Endothelial cell (in vitro differentiated cells): ENCODE measurements at regions not wholly inside any gene's neighbourhood (a gene's known extent, or its start where the extent isn't known, plus 50 kb on each side); places are given as distances from the start of the nearest gene placed in this dataset.

ENCODE experiments used
- DNase-seq: peaks from one replicate; pipeline ENCODE4 v3.0.0; 2021; ENCODE audit warnings: low spot score
- H3K27ac Mint-ChIP-seq: one replicate; pipeline ENCODE4 v1.8.0; 2021; ENCODE audit warnings: mixed read lengths, inconsistent platforms; ENCODE audit not compliant: unreplicated experiment
- H3K27me3 Mint-ChIP-seq: one replicate; pipeline ENCODE4 v1.8.0; 2021; ENCODE audit warnings: mild to moderate bottlenecking, moderate library complexity, mixed read lengths, inconsistent platforms; ENCODE audit not compliant: unreplicated experiment
- H3K36me3 Mint-ChIP-seq: one replicate; pipeline ENCODE4 v1.8.0; 2021; ENCODE audit warnings: mild to moderate bottlenecking, low read depth, mixed read lengths, inconsistent platforms; ENCODE audit not compliant: unreplicated experiment
- H3K4me1 Mint-ChIP-seq: one replicate; pipeline ENCODE4 v1.8.0; 2021; ENCODE audit warnings: mild to moderate bottlenecking, mixed read lengths, inconsistent platforms; ENCODE audit not compliant: unreplicated experiment
- H3K4me3 Mint-ChIP-seq: one replicate; pipeline ENCODE4 v1.8.0; 2021; ENCODE audit warnings: mild to moderate bottlenecking, mixed read lengths, inconsistent platforms; ENCODE audit not compliant: unreplicated experiment
- H3K9me3 Mint-ChIP-seq: one replicate; pipeline ENCODE4 v1.8.0; 2021; ENCODE audit warnings: mixed read lengths, inconsistent platforms; ENCODE audit not compliant: unreplicated experiment
- TF ChIP-seq, protein P1 (sequence below): fragments of 200-600 bp; sonication (generic); IDR thresholded peaks from one replicate; pipeline ENCODE4 v1.5.0; 2021; ENCODE audit warnings: antibody characterized with exemption; ENCODE audit not compliant: unreplicated experiment

DNA sequence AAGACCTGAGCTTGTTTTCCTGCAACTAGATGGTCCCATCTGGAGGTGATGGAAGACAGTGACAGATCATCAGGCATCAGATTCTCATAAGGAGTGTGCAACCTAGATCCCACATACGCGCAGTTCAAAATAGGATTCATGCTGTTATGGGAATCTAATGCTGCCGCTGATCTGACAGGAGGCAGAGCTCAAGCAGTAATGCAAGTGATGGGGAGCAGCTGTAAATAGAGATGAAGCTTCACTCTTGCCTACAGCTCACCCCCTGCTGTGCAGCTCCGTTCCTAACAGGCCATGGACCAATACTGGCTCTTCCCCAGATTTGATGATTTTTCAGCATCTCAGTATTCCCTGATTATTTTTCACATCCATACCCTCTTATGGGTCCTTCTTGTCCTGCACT is 208.4 kb upstream of the RXFP2 start:
- H3K27ac Mint-ChIP-seq, result no peak overlapping the region
- H3K27me3 Mint-ChIP-seq, result peaks cover 2% of the 10 kb centered on the region
- H3K9me3 Mint-ChIP-seq, result no peaks in the 10 kb centered on the region
- TF ChIP-seq, protein P1, sequence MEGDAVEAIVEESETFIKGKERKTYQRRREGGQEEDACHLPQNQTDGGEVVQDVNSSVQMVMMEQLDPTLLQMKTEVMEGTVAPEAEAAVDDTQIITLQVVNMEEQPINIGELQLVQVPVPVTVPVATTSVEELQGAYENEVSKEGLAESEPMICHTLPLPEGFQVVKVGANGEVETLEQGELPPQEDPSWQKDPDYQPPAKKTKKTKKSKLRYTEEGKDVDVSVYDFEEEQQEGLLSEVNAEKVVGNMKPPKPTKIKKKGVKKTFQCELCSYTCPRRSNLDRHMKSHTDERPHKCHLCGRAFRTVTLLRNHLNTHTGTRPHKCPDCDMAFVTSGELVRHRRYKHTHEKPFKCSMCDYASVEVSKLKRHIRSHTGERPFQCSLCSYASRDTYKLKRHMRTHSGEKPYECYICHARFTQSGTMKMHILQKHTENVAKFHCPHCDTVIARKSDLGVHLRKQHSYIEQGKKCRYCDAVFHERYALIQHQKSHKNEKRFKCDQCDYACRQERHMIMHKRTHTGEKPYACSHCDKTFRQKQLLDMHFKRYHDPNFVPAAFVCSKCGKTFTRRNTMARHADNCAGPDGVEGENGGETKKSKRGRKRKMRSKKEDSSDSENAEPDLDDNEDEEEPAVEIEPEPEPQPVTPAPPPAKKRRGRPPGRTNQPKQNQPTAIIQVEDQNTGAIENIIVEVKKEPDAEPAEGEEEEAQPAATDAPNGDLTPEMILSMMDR, result no peak
- H3K4me1 Mint-ChIP-seq, result no peaks in the 10 kb centered on the region
- no peak overlapping the region for H3K4me3 Mint-ChIP-seq
- H3K36me3 Mint-ChIP-seq, result no peaks in the 10 kb centered on the region
- no peak for DNase-seq

DNA sequence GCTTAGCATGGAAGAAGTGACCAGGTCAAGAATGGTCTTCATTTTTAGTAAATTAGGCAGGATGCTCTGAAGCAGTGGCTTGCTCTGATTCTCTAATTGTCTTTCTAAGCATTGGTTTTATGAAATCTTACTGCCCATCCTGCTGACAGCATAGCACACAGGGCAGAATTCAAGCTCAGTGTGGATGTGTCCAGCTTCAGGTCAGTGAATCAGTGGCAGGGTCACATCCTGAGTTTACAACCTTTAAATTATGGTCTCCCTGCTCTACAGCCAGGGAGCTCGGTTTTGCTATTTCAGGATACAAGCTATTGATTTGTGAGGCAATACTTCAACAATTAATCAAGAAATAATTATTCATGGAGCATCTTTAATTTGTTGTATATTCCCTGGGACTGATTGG is 202.3 kb upstream of the RXFP2 start:
- Mint-ChIP-seq H3K27ac (no peak overlapping the region), H3K27me3 (no peaks in the 10 kb centered on the region), H3K9me3 (no peaks in the 10 kb centered on the region), H3K36me3 (no peaks in the 10 kb centered on the region), H3K4me1 (peaks cover 6% of the 10 kb centered on the region), H3K4me3 (no peak overlapping the region)
- no peak for DNase-seq
- TF ChIP-seq, protein P1, result no peak

DNA sequence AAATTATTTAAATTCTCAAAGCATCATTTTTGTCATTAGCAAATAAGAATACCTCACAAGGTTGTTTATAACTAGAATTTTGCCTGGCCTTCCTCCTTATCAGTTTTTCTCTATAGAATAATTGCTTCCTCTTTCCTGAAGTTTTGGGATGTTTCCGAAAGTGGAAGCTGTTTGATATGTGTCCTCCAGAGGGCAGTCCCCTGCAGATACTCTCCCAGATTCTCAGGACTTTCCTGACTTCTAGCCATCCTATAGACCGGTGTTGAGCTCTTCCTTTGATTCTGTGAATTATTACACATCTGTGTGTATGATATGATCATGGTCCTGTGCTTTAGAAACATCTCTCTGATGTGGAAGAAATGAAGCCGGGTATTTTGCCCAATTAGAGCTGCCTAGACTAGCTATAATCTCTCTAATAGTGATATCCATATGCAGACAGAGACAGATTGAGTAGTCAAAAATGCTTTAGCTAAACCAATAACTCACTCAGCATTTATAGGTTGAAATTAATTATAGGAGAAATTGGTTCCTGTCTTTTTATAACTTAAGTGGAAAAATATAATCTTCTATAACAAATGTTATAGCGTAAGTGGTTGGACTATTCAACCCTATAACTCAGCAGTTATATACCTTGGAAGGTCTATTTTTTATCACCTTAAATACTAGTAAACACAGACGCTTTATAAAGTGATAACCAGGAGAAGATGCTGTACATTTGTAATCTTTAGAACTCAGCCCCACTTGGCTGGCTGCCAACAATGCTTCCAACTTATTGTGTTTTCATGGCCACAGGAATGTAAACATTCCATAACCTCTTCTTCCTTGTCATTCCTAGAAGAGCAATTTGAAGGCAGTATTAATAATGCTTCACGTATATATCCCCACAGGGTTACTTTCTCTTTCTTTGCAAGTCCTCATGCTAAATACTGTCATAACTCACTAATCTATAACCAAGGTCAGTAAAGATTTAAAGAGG is 201.0 kb upstream of the RXFP2 start:
- Mint-ChIP-seq H3K36me3 (no peaks in the 10 kb centered on the region), H3K27ac (no peak overlapping the region), H3K4me3 (no peak overlapping the region), H3K9me3 (no peaks in the 10 kb centered on the region), H3K27me3 (no peaks in the 10 kb centered on the region), H3K4me1 (peaks cover 6% of the 10 kb centered on the region)
- TF ChIP-seq, protein P1, result peak; percentile 46
- peak; percentile 20 for DNase-seq

DNA sequence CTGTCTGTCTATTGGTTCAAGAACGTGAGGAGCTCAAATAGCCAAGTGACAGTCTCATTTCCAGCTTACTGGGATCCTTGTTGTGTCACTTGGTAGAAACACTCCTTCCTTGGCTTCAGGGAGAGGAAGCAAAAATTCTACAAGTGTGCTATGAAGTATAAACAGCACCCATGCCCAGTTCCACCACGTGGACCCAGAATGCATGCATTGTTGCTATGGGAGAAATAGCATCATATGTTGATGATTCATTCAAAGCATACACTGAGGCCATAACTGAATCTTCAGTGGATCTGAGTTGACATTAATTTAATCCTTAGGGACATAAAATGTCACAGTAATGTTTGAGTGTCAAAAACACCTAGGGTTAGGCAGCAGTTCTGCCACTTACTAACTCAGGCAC is 199.0 kb upstream of the RXFP2 start:
- no peak overlapping the region for H3K4me3 Mint-ChIP-seq
- H3K4me1 Mint-ChIP-seq, result peaks cover 6% of the 10 kb centered on the region
- H3K27ac Mint-ChIP-seq, result no peak overlapping the region
- no peaks in the 10 kb centered on the region for H3K9me3 Mint-ChIP-seq
- H3K27me3 Mint-ChIP-seq, result no peaks in the 10 kb centered on the region
- no peak for DNase-seq
- no peaks in the 10 kb centered on the region for H3K36me3 Mint-ChIP-seq
- TF ChIP-seq, protein P1, result no peak

DNA sequence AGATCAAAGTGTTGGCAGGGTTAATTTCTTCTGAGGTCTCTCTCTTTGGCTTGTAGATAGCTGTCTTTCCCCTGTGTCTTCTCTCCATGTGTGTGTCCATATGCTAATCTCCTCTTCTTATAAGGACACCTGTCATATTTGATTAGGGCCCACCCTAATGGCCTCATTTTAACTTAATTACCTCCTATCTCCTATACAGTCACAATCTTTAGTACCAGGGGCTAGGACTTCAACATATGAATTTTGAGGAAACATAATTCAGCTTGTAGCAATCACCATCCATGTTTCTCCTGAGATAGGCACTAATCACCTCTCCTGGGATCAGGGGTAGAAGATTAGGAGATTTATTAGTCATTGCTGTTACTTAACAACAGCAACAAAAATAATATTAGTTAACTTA is 196.1 kb upstream of the RXFP2 start:
- no peak for DNase-seq
- no peak overlapping the region for H3K27ac Mint-ChIP-seq
- no peaks in the 10 kb centered on the region for H3K27me3 Mint-ChIP-seq
- H3K36me3 Mint-ChIP-seq, result no peaks in the 10 kb centered on the region
- TF ChIP-seq, protein P1, result no peak
- H3K4me3 Mint-ChIP-seq, result no peak overlapping the region
- H3K4me1 Mint-ChIP-seq, result peaks cover 2% of the 10 kb centered on the region
- no peaks in the 10 kb centered on the region for H3K9me3 Mint-ChIP-seq
